ENCODE measurements at regions not wholly inside any gene's neighbourhood (a gene's known extent, or its start where the extent isn't known, plus 50 kb on each side); places are given as distances from the start of the nearest gene placed in this dataset.

GRCh38 chr15:25239471-25240345 lies 199.1 kb downstream of the UBE3A start:
- TF ChIP-seq CTCF (IDR thresholded peaks at IDR 0.05) (no peak), POLR2A (IDR thresholded peaks at IDR 0.05) (no peak), EP300 (IDR thresholded peaks at IDR 0.05) (no peak)

Data from tibial nerve (tissue), 4 donors.